HUDEP-2 (cell line): ENCODE measurements at regions not wholly inside any gene's neighbourhood (a gene's known extent, or its start where the extent isn't known, plus 50 kb on each side); places are given as distances from the start of the nearest gene placed in this dataset.

Experiments
- DNase-seq, 76 experiments: peaks; one replicate each; lab custom pipeline; 2025; ENCODE audit not compliant: unreplicated experiment in 76 of 76; lab: John Stamatoyannopoulos, UW

DNA sequence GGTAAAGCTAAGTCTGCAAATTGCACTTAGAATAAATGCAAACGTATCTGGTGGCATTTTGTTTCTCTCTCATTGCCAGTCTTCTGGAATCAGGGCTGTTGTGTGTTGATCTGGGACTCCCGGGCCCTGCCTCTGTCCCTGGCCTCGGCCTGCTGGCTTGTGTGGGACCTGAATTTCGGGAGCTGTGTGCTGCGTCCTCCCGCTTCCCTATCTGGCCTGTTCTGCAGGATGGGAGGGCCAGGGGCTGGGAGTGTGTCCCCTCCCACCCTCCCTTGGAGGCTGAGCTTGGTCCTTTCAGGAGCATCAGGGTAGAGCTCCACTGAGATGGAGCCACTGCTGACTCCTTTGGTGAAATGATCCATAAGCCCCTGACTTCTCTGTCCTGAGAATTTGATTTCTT, 118.5 kb downstream of the ACKR3 start:
- DNase-seq = no peak

DNA sequence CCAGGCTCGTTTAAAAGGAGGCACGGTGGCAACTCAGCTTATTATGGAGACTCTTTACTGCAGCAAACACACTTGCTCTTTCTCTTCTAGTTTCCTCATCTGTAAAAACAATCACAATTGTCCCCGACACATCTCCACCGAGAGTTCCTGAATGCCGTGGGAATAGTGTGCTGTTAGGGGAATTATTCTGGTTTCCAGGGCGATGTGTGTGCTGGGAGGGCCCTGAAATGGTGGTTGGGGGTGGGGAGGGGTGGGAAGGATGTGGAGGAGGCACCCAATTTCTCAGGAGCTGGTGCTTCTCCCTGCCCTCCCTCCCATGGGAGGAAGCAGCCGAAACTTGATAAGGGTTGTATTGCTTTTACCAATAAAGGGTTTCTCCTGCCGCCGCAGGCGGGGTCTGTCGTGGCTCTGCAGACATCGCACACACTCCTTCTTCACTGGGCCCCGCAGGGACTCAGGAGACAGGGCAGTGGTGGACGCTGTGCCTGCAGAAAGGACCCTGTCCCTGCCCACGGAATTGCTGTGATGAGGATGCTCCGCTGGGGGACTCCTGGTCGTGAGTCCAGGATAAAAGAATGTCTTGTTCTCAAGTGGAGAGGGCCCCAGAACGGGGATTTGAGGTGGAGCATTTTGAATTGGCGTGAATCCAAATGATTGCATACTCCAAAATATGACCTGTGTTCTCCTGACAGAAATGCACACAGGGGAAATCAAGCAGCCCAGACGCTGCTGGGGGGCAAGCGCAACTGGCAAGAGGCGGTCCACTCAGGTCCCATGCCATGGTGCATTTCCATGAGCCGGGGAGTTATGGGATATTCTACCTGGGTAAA, 119.2 kb downstream of the ACKR3 start:
- DNase-seq = no peak

DNA sequence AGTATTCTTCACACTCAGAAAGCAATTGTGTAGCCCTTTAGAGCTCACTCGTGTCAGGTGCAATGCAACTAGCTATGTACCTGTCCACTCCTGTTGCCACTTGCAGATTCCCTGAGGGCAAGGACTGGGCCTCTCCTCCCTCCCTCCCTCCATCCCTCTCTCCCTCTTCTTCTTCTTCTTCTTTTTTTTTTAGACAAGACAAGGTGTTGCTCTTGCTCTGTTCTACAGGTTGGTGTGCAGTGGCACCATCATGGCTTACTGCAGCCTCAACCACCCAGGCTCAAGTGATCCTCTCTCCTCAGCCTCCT, 119.7 kb downstream of the ACKR3 start:
- DNase-seq = no peak

DNA sequence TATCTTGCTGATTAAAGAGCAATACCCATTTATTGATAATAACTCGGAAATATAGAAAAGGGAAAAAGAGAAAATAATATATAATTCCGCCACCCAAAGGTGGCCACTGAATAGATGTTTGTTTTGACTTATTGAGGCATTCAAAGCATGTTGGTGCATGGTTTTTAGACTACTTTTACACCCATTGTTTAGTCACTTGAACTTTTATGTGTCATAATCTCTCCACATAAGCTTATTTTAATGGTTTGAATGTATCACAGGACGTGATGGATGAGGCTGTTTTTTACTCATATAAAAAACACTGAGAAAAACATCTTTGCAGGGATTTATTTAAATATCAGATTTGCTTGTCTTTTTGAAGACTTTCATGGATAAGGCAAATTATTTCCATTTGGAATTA, 120.4 kb downstream of the ACKR3 start:
- no peak for DNase-seq

DNA sequence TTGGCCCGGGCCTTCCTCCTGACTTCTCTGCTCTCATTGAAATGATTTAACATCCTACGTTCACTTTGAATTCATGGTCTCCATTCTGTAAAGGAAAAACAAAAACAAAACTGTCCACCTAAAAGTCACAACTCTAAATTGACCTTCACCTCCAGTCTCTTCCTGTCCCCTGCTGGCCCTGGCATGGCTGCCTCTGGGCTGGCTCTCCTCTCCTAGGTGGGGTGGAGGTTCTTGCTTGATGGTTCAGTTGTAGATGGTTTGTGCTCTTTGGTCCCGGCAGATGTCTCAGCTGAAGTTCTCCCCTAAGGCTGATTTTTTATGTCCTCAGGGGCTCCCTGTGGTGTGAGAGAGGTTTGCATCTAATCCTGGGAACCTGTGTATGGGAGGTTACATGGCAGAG, 121.1 kb downstream of the ACKR3 start:
- no peak for DNase-seq

DNA sequence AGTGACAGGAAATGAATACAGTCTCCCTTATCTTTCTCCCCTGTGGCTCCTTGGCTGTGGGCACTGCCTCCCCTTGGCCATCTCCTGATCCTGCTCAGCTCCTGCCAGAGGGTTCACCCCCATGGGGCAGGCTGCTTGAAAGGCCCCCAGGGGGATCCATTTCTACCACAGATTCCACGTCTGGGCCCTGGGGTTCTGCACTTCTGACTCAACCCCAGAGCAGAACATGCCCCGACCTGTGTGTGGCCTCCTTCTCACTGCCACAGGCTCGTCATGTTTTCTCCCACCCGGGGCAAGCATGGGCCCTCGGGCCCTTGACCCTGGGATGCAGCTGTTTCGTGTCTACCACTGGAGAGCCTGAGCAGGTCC, 122.2 kb downstream of the ACKR3 start:
- DNase-seq = no peak

DNA sequence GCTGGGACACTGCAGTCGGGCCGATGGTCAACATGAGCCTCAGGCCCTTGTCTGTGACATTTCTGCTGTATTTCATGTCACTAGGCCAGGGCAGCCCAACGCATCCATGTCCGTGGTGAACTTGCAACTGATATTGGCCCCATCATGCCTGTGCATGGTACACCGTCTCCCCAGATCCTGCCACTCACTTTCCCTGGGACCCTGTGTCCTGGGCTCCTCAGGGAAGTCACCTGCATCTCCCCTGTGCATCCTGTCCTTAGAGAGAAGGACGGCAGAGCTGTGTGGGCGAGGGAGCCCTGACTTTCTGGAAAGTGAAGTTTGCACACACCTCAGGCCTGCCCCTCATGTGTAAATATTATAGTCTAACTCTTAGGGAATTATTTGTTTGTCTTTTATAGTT, 123.3 kb downstream of the ACKR3 start:
- DNase-seq = no peak

DNA sequence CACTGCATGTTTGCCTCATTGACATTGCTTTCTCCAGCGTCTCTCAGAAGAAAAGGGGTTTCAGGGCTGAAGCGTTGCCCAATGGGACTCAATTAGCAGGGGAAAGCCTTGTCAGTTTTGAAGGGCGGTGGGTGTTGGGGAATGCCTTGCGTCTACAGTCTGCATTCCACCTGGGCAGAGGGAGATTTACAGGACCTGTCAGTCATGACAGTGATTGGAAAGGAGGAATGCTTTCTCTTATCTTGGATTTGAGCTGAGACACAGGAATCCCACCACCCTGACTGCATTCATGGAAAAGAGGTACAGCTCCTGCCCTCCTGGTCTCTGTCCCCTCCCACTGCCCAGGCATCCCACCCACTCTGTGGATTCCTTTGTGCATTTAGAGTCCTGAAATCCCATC, 123.9 kb downstream of the ACKR3 start:
- no peak for DNase-seq

DNA sequence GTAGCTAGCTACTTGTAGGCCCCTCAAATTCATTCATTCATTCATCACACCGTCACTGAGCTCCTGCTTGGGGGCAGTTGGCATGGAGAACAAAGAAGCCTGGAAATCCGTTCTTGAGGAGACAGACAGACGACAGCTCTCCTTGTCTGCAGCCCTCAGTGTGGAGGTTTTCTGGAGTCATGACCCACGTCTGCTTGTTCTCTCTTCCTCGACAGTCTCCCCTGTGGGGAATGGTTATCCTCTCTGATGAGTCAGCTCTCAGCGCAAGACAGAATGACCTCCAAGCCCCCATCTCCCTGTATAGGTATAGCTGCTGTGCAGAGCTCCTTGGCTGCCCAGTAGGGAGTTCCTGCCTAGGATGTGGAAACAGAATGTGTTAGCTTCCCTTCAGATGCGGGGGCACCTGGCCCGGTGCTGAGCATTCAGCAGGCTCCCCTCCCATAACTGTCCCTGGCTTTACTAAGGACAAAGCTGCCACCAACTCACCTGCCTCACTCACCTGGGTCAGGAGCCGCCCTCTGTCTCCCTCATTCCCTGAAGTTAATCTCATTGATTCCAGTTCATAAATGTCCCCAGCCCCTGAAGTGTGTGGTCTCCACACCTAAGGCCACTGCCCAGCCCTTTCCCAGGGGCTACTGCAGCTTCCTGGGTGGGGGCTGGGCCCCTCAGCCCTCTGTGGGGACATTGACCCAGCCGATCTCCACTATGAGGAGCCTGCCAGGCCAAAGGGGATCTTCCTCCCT, 124.7 kb downstream of the ACKR3 start:
- no peak for DNase-seq

DNA sequence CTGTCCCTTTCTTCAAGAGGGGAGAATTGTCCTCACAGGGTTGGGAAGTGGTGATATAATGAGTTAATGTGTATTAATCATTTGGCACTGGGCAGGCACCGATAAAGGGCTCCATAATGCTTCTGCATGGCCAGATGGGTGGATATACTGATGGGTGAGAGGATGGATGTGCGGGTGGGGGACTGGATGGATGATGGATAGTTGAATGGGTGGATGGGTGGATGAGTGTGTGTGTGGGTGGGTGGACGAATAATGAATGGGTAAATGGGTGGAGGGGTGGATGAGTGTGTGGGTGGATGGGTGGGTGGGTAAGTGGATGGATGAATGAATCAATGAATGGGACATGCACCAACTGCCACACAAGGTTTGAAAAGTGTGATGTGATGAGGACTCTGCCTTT, 127.2 kb downstream of the ACKR3 start:
- DNase-seq = no peak

DNA sequence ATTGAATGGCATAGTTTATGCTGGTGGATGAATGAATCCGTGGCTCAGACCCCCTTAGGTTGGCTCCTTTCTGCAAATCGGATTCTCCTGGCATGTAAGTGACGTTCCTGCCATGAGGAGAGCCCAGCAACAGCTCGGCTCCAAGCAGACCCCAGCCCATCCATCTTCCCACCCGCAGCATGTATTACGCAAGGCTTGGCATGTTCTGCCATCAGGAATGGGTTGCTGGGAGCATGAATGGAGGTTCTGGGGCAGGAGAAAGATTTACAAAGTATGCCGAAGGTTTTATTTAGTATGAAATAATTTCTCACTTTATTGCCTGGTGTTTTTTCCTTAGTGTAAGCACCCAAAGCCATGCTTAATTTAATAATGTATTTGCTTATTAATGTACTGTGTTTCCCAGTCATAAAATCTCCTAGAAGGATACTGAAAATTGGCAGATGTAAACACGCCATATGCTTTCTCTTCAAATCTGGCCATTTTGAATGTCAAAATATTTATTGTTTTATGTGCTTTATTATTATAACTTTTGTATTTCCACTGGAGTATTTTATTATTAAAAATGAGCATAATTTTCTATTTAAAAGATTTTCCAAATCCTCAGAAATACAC, 128.5 kb downstream of the ACKR3 start:
- DNase-seq = no peak

DNA sequence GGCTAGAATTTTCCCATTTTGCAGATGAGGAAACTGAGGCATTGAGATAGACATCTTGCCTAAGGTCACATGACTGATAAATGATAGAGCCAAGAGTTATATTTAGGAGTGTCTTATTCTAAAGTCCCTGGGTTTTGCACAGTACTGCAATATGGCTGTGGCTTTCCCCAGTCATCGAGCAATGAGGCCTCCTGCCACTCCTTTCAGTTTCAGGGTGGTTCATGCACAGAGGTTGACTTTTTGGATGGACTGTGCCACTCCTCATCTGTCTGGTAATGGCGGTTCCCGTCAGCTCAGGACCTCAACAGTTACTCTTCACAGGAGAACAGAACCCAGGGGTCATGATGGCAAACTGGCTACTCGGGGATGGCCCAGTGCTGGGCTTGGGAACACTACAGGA, 131.1 kb downstream of the ACKR3 start:
- DNase-seq = no peak

DNA sequence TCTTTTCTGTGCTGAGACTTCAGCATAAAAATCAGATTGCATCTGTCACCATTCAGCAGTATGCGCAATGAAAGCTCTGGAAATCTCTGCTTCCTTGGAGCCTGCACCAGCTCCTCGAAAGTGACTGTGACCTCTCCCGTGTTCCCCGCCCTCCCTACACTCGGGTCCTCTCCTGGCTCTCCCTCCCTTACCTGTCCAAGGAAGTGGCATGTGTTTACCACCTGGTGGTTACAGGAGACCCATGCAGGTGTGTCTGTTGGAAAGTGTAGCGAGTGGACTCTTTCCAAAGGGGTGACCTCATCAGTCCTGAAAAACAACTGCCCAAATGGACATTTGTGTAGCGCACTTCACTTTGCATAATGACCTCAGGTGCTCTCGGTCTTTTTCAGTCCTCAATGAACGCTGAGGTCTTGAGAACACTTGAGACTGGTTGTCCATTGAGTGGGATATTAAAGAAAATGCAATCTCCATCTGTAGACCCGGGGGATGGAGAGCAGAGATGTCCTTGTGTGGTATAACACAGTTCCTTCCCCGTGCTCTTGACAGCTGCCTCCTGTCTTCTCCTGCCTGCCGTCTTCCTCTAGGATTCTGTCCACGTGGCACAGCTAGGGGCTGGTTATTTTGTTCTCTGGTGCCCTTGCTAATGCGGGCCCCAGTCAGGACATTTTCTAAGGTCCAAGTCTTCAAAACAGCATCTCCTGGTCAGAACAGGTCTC, 133.2 kb downstream of the ACKR3 start:
- no peak for DNase-seq

DNA sequence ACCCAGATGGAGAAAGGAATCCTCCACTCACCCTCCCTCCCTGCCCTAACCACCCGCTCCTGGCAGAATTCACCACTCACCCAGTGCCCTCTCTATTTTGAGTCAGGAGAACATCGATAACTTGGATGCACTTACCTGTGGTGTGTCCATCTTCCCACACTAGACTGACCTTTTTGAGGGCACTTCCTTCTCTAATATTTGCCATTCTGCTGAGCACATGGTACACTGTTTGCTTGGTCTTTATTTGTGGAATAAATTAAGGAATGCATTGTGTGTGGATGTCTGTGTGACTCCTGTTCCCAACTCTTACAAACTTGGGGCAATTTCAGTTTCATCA, 133.7 kb downstream of the ACKR3 start:
- no peak for DNase-seq

DNA sequence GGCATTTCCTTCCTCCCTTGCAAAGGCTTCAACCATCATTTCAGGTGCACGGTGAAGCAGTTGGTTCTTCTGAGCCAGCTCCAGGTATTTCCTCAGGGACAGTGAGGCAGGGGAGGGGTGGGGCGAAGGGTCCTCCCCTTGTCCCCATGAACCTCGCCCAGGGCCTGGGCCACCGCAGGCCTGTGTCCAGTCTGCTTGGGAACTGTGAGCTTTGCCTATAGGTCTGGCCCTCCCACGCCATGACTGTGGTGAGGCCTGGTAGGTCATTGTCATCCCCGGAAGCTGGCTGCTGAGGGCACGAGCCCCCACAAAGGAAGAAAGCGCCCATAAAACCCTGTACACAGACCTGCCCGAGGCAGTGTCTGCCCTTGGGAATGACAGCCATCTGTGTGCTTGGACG, 134.3 kb downstream of the ACKR3 start:
- DNase-seq = no peak

DNA sequence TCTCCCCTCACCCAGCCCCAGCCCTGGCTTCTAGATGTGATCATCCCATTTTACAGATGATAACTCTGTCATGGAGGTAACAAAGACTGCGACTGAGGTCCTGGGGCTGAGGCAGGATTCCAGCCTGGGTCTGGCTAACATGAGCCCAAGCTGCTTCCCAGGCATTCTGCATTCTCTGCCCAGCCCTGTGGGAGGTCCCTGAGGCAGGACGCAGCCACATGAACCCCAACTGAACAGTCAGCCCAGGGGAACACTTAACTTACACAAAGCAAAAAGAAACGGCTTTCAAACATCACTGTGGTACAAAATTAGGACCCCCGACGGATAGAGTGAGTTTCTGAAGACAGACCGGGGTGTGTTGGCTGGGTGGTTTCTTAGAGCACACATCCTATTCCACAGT, 135.3 kb downstream of the ACKR3 start:
- no peak for DNase-seq

DNA sequence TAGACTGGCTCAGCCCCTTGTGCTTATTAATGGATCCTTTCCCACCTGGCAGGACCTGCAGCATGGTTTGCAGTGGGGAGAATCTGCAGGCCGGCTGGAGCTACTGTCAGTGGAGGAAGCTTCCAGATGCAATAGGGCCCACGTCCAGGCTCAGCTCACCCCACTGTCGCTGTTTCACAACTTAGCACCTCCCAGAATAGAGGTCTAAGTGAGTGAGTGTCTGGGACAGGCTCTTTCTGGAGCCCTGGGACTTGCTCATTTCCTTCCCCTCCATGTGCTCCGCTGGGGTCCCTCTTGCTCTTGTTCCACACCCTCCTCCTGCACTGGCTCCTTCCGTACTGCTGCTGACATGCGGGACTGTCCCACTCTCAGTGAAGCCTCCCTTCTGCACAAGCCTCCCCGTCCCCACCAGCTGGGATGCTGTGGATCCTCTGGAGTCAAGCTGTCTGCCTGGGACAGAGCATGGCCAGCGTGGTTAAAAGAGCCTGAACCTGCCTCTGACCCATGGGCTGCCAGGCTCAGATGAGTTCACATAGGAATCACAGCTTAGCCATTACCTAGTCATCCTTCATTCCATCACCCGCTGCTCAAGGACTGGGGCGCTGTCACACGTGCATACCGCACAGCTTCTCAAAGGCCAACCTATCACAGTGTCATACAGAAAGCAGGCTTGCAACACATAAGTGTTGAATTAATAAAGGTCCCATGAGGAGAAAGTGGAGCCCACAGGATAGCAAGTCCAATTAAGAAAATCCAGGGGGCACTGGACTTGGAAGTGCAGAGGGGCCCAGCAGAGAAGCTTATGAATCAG, 135.9 kb downstream of the ACKR3 start:
- no peak for DNase-seq

DNA sequence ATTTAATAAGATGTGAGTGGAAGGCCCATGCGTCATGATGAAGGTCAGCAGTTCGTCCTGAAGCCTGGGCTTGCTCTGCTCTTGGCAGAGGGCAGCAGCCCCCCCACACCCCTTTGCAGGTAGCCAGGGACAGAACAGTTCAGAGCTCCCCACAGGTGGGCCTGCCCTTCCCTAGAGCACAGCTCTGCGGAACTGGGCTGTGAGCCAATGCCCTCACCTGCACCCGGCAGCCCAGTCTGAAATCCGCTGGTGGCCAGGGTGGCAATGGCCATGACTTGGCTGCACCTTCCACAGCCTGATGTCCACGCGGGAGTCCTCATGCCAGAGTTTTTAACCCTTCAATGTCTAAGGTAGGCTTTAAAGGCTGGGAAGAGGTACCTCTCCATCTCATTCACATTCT, 136.7 kb downstream of the ACKR3 start:
- no peak for DNase-seq

DNA sequence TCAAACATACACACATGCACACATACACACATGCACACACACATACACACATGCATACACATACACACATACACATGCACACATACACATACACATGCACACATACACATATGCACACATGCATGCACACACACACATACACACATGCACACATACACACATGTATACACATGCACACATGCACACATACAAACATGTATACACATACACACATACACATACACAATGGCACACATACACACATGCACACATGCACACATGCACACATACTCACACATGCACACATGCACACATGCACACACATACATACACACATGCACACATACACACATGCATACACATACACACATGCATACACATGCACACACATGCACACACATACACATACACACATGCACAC, 137.2 kb downstream of the ACKR3 start:
- DNase-seq = no peak

DNA sequence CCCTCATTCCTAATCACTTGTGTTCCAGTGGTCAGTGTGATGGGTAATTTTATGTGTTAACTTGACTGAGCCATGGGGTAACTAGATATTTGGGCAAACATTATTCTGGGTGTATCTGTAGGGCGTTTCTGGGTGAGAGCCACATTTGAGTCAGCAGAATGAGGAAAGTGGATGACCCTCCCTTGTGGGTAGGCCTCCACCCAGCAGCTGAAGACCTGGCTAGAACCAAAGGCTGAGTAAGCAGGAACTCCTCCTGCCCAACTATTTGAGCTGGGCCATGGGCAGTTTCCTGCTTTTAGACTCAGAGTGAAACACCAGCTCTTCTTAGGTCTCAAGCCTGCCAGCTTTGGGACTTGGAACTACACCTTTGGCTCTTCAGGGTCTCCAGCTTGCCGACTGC, 141.8 kb downstream of the ACKR3 start:
- DNase-seq = peak in 4 of 76 experiments; percentile 2 to 5 (median 2)

DNA sequence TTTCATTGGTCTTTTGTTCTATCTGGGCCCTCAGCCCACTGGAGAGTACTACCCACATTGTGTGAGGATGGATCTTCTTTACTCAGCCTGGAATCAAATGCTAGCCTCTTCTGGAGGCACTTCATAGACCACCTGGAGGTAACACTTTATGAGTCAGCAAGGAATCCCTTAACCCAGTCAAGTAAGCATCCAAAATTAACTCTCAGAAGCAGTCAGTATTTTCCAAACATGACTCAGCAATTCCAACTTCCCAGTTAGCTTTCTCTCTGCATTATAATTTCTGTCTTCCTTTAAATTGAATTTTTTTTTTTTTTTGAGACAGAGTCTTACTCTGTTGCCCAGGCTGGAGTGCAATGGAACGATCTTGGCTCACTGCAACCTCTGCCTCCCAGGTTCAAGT, 142.7 kb downstream of the ACKR3 start:
- DNase-seq = no peak
